UCSD-AML1 (cell line): ENCODE measurements at regions not wholly inside any gene's neighbourhood (a gene's known extent, or its start where the extent isn't known, plus 50 kb on each side); places are given as distances from the start of the nearest gene placed in this dataset.

Source experiments
- DNase-seq: peaks from one replicate; lab custom pipeline; 2025; ENCODE audit not compliant: unreplicated experiment; lab: John Stamatoyannopoulos, UW

DNA sequence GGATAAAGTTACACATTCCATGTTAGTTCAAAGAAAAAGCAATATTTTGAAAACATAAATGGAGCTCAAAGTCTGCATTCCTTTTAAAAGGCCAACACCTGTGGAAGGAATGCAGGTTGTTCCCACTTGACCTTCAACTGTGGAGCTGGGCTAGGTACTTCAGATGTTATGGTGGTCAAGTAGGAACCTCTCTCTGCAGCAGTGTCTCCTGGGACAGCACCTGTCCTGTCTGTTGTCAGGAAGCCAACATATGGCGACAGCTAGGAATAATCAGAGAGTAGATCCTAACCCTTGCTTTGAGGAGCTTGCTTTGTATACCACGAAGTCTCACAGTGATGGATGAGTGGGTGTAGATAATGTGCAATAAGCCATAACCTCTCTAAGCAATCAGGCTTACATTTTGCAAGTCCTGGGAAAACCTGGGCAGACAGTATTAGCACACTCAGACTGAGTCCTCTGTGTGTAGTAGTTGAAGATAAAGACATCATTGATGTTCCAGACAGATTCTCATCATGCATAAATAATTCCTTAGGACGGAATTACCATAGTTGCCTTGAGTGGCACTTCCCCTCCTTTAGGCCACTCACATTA, 347.5 kb downstream of the PRL start:
- DNase-seq: no peak

DNA sequence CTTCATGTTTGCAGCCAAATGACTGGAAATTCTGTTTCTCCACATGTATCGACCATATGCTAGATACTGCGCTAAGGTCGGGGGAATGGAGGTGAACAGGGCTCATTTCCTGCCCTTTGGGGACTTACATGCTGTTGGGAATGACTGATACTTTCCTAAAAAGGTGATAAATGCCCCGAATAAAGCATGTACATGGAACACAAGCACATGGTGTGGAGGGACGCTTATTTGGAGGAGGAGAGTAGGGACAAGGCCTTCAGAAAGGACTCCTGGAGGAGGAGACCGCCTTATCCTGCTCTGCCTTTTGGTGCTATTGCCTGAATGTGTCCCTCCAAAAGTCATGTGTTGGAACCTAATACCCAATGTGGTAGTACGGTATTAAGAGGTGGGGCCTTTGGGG, 344.5 kb downstream of the PRL start:
- DNase-seq: no peak

DNA sequence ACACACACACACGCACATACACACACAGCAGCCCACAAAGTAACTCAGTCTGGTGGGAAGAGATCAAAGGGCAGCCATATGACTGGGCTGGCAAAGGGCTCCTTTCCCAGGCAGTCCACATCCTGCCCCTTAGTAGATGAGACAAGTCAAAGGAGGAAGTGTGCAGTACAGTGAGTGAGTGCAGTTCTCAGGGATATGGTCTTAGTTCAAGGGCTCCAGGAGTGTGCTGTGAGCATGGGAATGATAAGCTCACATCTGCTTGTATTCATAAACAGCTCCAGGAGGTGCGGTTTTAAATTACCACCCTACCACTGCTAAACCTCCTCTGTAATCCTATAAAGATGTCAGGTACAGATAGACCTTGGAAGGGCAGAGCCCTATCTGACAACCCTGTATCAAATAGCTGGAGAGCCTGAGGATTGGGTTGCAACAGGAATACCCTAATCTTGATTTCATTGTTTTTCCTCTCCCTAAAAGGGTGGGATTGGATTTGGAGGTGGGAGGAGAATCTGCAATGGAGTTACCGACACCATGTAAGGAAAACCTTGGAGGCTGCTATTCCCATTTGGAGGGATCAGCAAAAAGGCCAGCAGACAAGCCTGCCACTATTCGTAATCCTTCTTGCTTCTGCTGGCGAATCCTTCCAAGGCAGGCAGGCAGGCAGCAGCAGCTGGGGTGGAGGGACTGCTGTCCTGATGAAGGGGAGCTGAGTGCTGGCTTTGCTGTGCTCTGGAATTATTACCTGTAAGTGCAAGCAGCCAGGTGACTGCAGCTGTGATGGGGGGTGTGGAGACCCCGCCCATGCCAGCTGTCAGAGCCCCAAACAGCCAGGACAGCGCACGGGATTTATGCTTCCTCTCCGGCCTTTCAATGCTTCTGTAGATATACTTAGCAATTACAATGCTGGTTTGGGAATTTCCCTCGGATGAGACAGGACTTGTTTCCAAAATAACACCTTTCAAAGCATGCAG, 342.7 kb downstream of the PRL start:
- DNase-seq: peak; percentile 54

DNA sequence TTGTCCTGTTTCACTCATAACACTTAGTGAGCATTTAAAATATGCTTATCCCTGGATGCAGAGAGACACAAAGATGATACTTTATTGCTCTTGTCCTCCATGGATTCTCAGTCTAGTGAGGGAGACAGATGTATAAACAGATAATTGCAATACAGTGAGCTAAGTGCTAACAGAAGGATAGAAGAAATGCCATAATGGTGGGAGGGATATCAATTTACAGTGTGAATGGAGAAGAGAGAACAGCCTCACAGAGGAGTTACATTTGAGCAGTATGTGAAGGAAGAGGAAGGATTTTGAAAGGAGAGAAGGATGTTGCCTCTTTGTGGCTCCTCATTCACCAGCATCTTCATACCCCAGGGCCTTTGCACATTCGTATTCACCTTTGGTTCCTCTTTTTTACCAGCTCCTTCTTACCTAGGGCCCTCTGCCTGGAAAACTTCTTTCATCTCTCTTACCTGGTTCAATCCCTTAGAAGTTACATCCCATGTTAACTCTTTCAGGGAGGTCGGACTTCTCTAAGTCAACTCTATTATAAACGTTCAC, 341.7 kb downstream of the PRL start:
- no peak for DNase-seq

DNA sequence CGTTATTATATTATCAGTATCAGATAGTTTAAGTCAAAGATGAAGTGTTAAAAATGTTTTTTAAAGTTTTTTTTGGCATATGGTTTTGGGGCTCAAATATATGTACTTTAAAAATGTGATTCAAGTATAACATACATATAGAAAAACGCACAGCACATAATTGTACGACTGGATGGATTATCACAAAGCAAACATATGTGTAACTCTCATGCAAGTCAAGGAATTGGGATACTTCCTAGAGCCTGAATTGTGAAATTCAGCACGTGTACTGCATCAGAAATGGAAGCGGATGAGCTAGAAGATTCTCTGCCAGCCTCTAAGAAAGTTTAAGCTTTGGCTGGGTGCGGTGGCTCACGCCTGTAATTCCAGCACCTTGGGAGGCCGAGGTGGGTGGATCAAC, 340.9 kb downstream of the PRL start:
- no peak for DNase-seq

DNA sequence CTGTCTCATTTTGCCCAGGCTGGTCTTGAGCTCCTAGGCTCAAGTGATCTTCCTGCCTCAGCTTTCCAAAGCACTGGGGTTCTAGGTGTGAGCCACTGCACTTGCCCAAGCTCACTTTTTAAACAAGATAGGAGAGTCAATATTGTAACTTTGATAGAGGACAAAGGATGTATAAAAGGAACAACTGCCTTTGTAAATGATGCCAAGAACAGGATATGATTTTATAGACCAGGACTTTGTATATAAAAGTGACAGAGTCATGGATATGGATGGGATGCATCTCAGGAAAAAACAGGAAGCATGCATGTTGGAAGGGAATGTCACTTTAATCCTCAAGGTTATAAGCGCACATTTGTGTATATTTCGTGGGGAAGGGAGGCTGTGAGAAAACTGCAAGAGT, 338.4 kb downstream of the PRL start:
- DNase-seq: no peak

DNA sequence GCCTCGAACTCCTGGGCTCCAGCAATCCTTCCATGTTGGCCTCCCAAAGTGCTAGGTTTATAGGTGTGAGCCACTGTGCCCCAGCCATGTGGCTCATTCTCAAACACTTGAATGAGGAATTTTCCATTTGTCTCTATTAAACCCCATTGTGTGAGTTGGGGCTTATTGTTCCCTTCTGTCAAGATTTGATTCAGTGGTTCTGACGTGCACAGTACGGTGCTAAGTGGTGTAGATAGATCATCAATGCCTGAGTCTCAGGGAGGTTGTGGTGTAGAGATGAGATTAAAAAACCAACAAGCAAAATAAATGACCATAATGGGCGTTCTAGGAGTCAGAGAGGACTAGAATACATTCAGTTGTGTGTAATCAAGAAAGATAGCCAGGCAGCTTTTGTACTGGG, 335.6 kb downstream of the PRL start:
- DNase-seq: no peak

DNA sequence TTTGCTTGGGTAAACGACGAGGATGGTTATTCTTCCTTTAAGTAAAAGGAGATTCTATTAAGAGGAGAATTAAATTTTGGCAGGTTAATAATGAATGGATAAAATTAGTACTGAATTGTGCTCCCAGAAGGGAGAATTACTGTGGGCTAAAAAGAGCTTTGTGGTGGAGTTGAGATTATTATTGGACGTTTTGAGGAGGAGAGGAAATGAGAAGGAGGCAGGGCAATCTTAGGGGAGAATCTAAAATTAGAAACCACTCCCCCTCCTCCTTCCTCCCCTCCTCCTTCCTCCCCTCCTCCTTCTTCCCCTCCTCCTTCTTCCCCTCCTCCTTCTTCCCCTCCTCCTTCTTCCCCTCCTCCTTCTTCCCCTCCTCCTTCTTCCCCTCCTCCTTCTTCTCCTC, 331.8 kb downstream of the PRL start:
- DNase-seq: no peak

DNA sequence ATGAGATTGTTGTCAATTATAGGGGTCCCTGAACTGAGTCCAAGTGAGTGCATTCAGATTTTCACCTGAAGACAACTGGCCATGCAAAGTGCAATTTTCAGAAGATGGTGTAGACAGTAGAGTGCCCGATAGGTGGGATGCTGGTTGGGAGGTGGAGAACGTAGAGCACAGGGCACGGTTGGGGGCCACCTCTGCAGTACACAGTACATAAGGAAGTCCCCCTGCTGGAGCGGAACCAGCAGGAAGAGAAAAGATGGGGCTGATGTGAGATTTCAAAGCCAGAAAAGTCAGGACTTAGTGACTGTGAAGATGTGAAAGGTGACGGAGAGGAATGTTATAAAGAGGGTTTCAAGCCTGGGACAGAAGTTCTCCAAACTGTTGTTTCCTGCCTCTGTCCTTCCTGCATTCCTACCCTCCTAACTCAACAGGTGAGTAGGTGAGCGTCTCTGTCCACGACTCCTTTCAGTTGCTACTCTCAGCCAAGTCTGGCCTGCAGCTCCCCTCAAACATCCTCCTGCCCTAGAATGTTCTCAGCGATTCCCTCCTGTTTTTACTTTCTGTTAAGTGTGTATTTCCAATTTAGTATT, 330.8 kb downstream of the PRL start:
- no peak for DNase-seq

DNA sequence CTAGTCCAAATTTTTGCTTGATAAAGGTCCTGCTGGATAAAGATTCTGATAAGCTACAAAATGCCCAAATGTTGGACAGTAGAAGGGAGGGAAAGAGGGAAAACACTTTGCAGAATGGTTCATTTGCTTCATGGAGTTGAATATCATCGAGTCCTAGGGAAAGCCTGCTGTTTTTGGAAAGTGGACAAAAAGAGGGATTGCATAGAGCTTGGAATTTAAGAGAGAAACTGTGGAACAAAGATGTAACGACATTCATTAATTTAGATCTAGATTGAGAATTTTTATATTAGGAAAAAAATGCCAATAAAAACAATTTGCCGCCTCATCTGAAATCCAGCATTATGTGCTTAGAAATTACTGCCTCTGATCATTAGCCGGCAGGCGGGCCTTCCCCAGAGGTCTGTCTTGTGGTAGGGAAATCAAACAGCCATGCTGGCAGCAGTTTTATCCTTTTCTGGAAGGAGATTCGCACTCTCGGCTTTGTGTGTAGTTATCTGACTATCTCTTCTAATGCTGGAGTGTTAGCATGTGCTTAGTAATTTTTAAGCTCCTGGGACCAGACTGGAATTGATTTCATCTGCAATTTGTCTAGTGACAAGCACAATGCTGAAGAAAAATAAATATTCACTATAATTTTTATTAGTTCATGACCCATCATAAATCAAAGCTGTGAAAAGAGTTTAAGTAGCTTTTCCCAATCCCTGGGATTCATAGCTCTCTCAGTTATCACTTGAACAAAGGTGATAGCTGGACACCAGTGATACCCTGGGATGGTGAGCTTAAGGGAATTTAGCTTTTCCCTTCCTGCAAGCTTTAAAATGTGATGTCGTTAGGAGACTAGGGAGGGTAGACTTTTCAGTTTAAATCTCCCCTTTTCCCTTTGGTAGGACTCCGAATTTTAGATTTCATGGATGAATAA, 329.5 kb downstream of the PRL start:
- DNase-seq: no peak

DNA sequence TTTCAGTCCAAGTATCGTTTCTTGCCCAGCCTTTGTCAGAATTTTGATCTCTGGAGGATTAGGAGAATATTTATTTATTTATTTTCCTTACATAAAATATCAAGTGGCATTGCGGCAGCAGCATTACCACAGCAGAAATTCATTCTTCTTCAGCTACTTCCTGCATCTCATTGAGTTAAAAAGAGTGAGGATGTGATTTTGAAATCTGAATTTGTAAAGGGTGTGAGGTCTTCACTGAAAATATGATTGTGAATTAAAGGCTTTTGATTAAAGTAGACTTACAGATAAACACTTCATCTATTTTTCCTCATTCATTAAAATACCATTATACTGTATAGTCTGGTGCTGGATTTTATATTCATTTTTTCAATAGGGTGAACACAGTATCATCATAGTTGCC, 328.4 kb downstream of the PRL start:
- no peak for DNase-seq

DNA sequence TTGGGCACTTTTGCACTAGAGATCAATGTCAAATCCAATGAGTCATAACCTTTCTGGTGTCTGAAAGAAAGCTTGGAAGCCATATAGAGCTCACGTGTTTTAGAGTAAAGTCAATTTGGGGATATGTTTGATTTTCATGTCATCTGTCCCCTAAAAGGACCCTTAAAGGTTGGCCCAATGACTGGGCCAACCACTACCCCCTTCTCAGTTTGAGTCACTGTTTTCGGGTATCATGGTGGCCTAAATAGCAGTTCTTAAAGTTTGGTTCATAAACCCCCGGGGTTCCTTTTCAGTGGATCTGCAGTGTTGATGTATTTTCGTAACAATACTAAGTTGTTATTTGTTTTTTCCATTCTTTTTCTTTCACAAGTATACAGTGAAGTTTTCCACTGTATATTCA, 327.6 kb downstream of the PRL start:
- no peak for DNase-seq

DNA sequence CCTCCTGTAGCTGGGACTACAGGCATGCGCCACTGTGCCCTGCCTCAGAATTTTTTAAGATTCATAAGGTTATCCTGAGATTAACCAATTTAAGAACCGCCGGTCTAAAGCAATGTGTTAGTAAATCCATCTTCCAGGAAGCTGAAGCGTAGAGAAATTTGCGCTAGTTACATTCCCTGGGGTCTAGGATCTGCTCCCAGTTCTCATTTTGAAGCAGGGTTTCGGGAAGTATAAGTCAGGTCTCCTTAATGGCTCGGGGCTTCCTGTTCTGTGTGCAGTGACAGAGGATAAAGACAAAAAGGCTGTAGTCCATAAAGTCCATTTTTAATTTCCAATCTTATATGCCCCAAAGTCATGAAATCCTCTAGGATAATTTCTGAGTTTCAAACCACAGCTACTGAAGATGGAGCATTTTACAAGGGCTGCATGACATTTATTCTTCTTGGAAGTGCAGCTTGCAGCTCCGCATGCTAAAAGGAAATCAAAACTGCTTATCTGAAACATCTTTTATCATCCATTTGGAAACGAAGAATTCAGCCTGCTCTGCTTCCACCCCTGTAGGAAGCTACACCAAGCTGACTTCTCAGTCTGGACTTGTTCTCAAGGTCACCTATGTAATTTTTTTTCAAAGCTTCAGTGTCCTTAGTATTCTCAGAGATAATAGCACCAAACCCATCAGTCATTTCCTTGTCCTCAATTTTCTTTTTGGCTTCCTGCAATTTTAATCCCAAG, 326.1 kb downstream of the PRL start:
- DNase-seq: no peak

DNA sequence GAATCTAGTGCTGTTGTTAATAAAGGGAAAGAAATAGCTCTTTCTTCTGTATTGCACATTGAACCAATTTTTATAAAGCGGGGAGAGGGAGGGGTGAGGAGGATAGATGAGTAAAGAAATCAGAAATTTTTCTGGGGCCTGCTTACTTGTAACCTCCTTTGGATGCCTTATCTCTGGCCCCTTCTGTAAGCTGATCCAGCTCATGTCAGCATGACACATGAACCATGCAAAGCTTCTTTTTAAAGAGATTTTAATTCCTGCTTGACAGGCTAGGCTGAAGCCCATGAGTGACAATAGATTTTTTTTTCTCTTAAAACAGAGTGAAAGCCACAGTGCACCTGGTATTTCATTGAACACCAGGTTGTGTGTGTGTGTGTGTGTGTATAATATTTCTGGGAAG, 325.3 kb downstream of the PRL start:
- no peak for DNase-seq

DNA sequence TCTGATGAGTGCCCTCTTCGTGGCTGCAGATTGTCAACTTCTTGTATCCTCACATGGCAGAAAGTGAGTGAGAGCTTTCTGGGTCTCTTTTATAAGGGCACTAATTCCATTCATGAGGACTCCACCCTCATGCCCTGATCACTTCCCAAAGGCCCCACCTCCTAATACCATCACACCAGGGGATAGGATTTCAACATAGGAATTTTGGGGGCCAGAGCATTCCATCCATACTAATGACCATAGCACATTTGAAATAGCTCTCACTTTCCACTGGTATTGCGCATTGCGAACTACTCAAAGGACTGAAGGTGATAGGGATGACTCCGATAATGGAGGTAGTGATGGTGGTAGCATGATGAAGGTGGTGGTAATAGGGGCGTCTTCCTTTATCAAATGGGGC, 324.3 kb downstream of the PRL start:
- DNase-seq: no peak

DNA sequence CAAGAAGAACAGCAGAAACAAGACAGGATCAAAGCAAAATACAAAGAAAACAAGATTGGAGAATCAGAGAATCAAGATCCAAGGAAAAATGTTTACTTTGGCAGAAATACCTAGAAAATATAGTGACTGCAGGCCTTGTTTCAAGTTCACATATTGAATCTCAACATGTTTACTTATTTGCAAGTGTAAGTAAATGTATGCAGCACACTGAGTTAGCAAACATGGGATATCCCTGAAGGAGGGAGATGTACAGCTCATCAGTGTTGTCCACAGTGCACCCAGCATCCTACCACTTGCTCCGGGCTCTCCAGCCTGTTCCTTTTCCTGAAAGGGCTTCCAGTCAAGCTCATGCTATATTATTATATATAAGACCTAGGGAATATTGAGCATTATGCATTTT, 319.5 kb downstream of the PRL start:
- DNase-seq: no peak

DNA sequence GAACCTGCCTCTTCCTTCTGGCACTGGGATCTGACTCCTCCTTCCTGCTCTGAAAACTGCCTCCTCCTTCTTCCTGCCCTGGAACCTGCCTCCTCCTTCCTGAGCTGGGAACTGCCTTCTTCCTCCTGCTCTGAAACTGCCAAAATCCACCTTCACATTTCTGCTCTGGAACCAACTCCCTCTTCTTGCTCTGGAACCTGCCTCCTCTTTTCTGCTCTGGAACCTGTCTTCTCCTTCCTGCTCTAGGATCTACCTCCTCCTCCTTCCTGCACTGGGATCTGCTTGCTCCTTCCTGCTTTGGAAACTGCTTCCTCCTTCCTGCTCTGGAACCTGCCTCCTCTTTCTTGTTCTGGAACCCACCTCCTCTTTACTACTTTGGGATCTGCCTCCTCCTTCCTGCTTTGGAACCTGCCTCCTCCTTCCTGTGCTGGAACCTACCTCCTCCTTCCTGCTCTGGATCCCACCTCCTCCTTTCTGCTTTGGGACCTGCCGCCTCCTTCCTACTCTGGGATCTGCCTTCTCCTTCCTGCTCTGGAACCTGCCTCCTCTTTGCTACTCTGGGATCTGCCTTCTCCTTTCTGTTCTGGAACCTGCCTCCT, 315.5 kb downstream of the PRL start:
- DNase-seq: no peak

DNA sequence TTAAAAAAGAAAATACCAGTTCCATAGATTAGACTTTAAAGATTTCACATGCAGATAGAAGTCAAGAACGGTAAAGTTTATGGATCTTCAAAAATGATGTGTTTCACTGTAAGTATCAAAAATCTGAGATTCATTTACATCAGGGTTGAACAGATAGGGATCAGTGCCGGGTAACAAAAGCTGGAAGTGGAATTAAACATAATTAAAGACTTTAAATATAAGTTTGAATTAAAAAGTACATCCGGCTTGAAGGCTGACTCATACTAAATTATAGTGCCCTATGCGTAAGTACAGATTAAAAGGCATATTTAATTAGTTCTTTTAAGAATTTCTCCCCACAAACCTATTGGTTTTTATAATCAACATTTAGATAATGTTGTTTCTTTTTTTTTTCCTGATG, 312.7 kb downstream of the PRL start:
- no peak for DNase-seq

DNA sequence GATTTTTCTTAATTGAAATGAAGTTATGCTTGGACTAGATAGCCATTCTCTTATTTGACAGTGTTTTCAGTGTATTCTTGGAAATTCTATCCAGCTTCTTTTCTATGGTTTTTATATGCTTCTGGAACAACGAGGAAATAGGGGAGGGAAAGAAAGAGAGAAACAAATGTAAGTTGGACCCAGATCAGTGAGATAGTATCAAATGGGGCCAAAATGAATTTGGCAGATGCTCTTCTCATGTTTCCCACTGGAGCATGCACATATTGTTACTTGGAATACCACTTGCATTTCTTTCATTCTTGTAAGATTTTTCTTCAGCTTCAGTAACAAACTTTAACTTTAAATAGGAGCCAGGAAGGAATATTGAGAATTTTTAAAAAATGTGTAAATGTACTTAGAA, 312.3 kb downstream of the PRL start:
- no peak for DNase-seq

DNA sequence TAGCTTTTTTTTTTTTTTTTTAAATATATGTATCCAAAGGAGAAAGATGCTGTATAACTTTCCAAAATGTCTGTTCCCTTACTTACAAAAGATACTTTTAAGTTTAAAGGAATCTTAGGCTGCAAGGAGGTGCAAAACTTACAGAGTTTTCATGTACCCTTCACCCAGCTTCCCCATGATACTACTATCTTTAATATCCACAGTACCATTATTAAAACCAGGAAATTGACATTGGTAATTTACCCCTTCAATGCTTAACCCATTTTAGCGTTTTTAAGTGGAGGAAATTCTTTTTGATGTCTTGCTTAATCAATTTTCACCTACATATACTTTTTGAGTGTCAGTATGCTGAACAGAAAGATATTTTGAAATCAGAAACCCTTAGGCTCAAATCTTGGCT, 310.9 kb downstream of the PRL start:
- no peak for DNase-seq
